ENCODE measurements at regions not wholly inside any gene's neighbourhood (a gene's known extent, or its start where the extent isn't known, plus 50 kb on each side); places are given as distances from the start of the nearest gene placed in this dataset.

GRCh38 chr2:58466804-58467203 lies 225.7 kb upstream of the FANCL start:
- no peak for TF ChIP-seq NFRKB (IDR thresholded peaks at IDR 0.05)
- no peak for TF ChIP-seq FOXA1 (IDR thresholded peaks at IDR 0.05)
- no peak for TF ChIP-seq ARNT (IDR thresholded peaks at IDR 0.05)
- no peak for TF ChIP-seq ELF4 (IDR thresholded peaks at IDR 0.05)
- TF ChIP-seq FOXM1 (IDR thresholded peaks at IDR 0.05; ENCODE audit: borderline replicate concordance) = no peak
- no peak for TF ChIP-seq TARDBP (IDR thresholded peaks at IDR 0.05)
- TF ChIP-seq HDGF (IDR thresholded peaks at IDR 0.05; ENCODE audit: borderline replicate concordance) = no peak
- TF ChIP-seq FOXK2 (IDR thresholded peaks at IDR 0.05) = no peak
- no peak for TF ChIP-seq SP1 (IDR thresholded peaks at IDR 0.05)
- no peak for TF ChIP-seq L3MBTL2 (conservative IDR thresholded peaks at IDR 0.05)
- TF ChIP-seq ZNF384 (IDR thresholded peaks at IDR 0.05) = no peak
- TF ChIP-seq BHLHE40 (IDR thresholded peaks at IDR 0.05; ENCODE audit: borderline replicate concordance) = no peak

Measured in HEK293T (cell line).